Esophagus (tissue), 2 donors: ENCODE measurements at regions not wholly inside any gene's neighbourhood (a gene's known extent, or its start where the extent isn't known, plus 50 kb on each side); places are given as distances from the start of the nearest gene placed in this dataset.

Source experiments
- H3K27ac ChIP-seq, 2 donors: one replicate each; pipeline ENCODE4 v1.5.1; 2013; ENCODE audit warnings: low read depth in 2 of 2, mild to moderate bottlenecking in 2 of 2, inconsistent platforms in 1 of 2, low read length in 1 of 2, moderate library complexity in 1 of 2
- H3K27me3 ChIP-seq, 2 donors: one replicate each; pipeline ENCODE4 v1.6.1; 2013; ENCODE audit warnings: low read length in 2 of 2, control low read depth in 1 of 2, mild to moderate bottlenecking in 1 of 2; ENCODE audit not compliant: insufficient read depth in 2 of 2, control insufficient read depth in 1 of 2
- H3K36me3 ChIP-seq, 2 donors: one replicate each; pipeline ENCODE4 v1.6.1; 2013; ENCODE audit warnings: low read length in 1 of 2; ENCODE audit not compliant: control insufficient read depth in 2 of 2, insufficient read depth in 2 of 2
- H3K4me1 ChIP-seq, 2 donors: one replicate each; pipeline ENCODE4 v1.6.1; 2013; ENCODE audit warnings: low read length in 1 of 2; ENCODE audit not compliant: control insufficient read depth in 2 of 2, insufficient read depth in 2 of 2
- H3K4me3 ChIP-seq, 2 donors: one replicate each; pipeline ENCODE4 v1.5.1; 2013; ENCODE audit warnings: low read length in 2 of 2, mild to moderate bottlenecking in 2 of 2, low read depth in 1 of 2, moderate library complexity in 1 of 2
- H3K9me3 ChIP-seq, 2 donors: one replicate each; pipeline ENCODE4 v1.6.1; 2013; ENCODE audit warnings: mild to moderate bottlenecking in 2 of 2, low read depth in 1 of 2, low read length in 1 of 2, moderate library complexity in 1 of 2; ENCODE audit not compliant: control insufficient read depth in 2 of 2, insufficient read depth in 1 of 2
- WGBS, 2 donors: extraction: QIAGEN DNeasy Blood & Tissue Kit; methylation state at CpG; one replicate each; pipeline ENCODE4 v1.1.7; 2013; 5-methylcytosine and 5-hydroxymethylcytosine counted together
- donor health status: healthy with polysubstance abuse.
- donor health status: Bipolar disorder and iron deficiency.

- H3K27me3 ChIP-seq, result no peaks in the 10 kb centered on the region
- H3K36me3 ChIP-seq, result no peaks in the 10 kb centered on the region
- H3K27ac ChIP-seq, result peak overlapping the region in 1 of 2 donors; percentile 30
- peak overlapping the region in 1 of 2 donors; percentile 82 for H3K4me3 ChIP-seq
- H3K4me1 ChIP-seq, result peaks cover 0 to 2% of the 10 kb centered on the region in 2 donors
- H3K9me3 ChIP-seq, result no peaks in the 10 kb centered on the region
- 16 to 21% methylated on average over 4 of the region's 4 CpGs for WGBS, 2 donors
These were observed 346.5 kb downstream of the ZNF536 start for GRCh38 chr19:30718707-30719106.

- Histone ChIP-seq H3K27ac (no peak overlapping the region), H3K4me3 (no peak overlapping the region), H3K4me1 (peaks cover 0 to 2% of the 10 kb centered on the region in 2 donors), H3K36me3 (no peaks in the 10 kb centered on the region), H3K27me3 (no peaks in the 10 kb centered on the region), H3K9me3 (no peaks in the 10 kb centered on the region)
- WGBS, 2 donors, result 58 to 72% methylated on average over 2 of the region's 2 CpGs
These were observed 345.8 kb downstream of the ZNF536 start for GRCh38 chr19:30718014-30718413.

GRCh38 chr19:30717381-30717780 lies 345.2 kb downstream of the ZNF536 start:
- H3K27ac ChIP-seq, result no peak overlapping the region
- no peaks in the 10 kb centered on the region for H3K36me3 ChIP-seq
- no peaks in the 10 kb centered on the region for H3K9me3 ChIP-seq
- H3K27me3 ChIP-seq, result no peaks in the 10 kb centered on the region
- H3K4me3 ChIP-seq, result no peak overlapping the region
- WGBS, 2 donors, result 82 to 89% methylated on average over 5 of the region's 5 CpGs
- H3K4me1 ChIP-seq, result peaks cover 0 to 2% of the 10 kb centered on the region in 2 donors

- H3K27ac ChIP-seq, result no peak overlapping the region
- H3K36me3 ChIP-seq, result no peaks in the 10 kb centered on the region
- no peak overlapping the region for H3K4me3 ChIP-seq
- 67 to 72% methylated on average over 7 of the region's 7 CpGs for WGBS, 2 donors
- H3K4me1 ChIP-seq, result no peaks in the 10 kb centered on the region
- H3K9me3 ChIP-seq, result no peaks in the 10 kb centered on the region
- no peaks in the 10 kb centered on the region for H3K27me3 ChIP-seq
These were observed 340.5 kb downstream of the ZNF536 start for GRCh38 chr19:30712431-30713337.

GRCh38 chr19:30711826-30712225 lies 339.6 kb downstream of the ZNF536 start:
- Histone ChIP-seq H3K9me3 (no peaks in the 10 kb centered on the region), H3K36me3 (no peaks in the 10 kb centered on the region), H3K4me3 (no peak overlapping the region), H3K27ac (no peak overlapping the region), H3K4me1 (no peaks in the 10 kb centered on the region), H3K27me3 (no peaks in the 10 kb centered on the region)
- 93 to 94% methylated on average over 4 of the region's 4 CpGs for WGBS, 2 donors

- Histone ChIP-seq H3K27me3 (no peaks in the 10 kb centered on the region), H3K9me3 (no peaks in the 10 kb centered on the region), H3K36me3 (no peaks in the 10 kb centered on the region), H3K4me1 (no peaks in the 10 kb centered on the region), H3K27ac (no peak overlapping the region), H3K4me3 (no peak overlapping the region)
- WGBS, 2 donors, result 59 to 67% methylated on average over 17 of the region's 17 CpGs
These were observed 339.1 kb downstream of the ZNF536 start for GRCh38 chr19:30711296-30711695.

- WGBS, 2 donors, result 82 to 85% methylated on average over 12 of the region's 12 CpGs
- no peak overlapping the region for H3K27ac ChIP-seq
- no peaks in the 10 kb centered on the region for H3K9me3 ChIP-seq
- no peaks in the 10 kb centered on the region for H3K4me1 ChIP-seq
- no peaks in the 10 kb centered on the region for H3K27me3 ChIP-seq
- H3K4me3 ChIP-seq, result no peak overlapping the region
- no peaks in the 10 kb centered on the region for H3K36me3 ChIP-seq
These were observed 338.5 kb downstream of the ZNF536 start for GRCh38 chr19:30710721-30711120.

GRCh38 chr19:30708416-30709178 lies 336.4 kb downstream of the ZNF536 start:
- H3K27ac ChIP-seq, result no peak overlapping the region
- WGBS, 2 donors, result 84% methylated on average over 11 of the region's 11 CpGs

GRCh38 chr19:30704771-30705330 lies 332.7 kb downstream of the ZNF536 start:
- no peaks in the 10 kb centered on the region for H3K27me3 ChIP-seq
- no peaks in the 10 kb centered on the region for H3K4me1 ChIP-seq
- H3K36me3 ChIP-seq, result no peaks in the 10 kb centered on the region
- H3K4me3 ChIP-seq, result no peak overlapping the region
- H3K27ac ChIP-seq, result no peak overlapping the region
- H3K9me3 ChIP-seq, result no peaks in the 10 kb centered on the region
- WGBS, 2 donors, result 83 to 85% methylated on average over 4 of the region's 4 CpGs

More at GRCh38 chr19:30708416-30709178, 336.4 kb downstream of the ZNF536 start:
- H3K36me3 ChIP-seq, result no peaks in the 10 kb centered on the region
- no peaks in the 10 kb centered on the region for H3K4me1 ChIP-seq
- H3K4me3 ChIP-seq, result no peak overlapping the region
- H3K9me3 ChIP-seq, result no peaks in the 10 kb centered on the region
- no peaks in the 10 kb centered on the region for H3K27me3 ChIP-seq
